A549 (cell line): ENCODE measurements at regions not wholly inside any gene's neighbourhood (a gene's known extent, or its start where the extent isn't known, plus 50 kb on each side); places are given as distances from the start of the nearest gene placed in this dataset.

Experiments
- ATAC-seq, 2 experiments: fragments of 200-7000 bp in 1 of 2; fragments of >200 bp in 1 of 2; cut with Nextera tagmentation in 1 of 2; cut with Tn5 transposase in 1 of 2; 3 replicates each; pipeline versions ENCODE4 v1.8.0 to v1.9.1; 2018 to 2020; ENCODE audit warnings: mild to moderate bottlenecking in 1 of 2, moderate library complexity in 1 of 2
- CTCF ChIA-PET: fragments of 300-600 bp; sonication (Branson Sonifier 250); formaldehyde crosslinking; extraction: SDS; loops from one replicate; lab custom pipeline; 2021; ENCODE audit warnings: antibody characterized with exemption, inconsistent platforms; lab: Yijun Ruan, JAX
- POLR2A ChIA-PET: fragments of 350-600 bp; formaldehyde crosslinking; extraction: SDS; loops from one replicate; lab custom pipeline; 2021; ENCODE audit warnings: antibody characterized with exemption, inconsistent platforms; lab: Yijun Ruan, JAX
- DNase-seq, 2 experiments: peaks; one replicate each; pipeline versions ENCODE4 v3.0.0 to v3.0.0-alpha.2; 2011 to 2016; ENCODE audit warnings: low read depth in 1 of 2, low spot score in 1 of 2
- FAIRE-seq: peaks from 2 replicates; lab custom pipeline; 2011; peaks lifted over from hg19 to GRCh38; lab: Jason Lieb, UNC
- H3K27ac ChIP-seq, 2 experiments: fragments of >200 bp; sonication (Bioruptor Twin); formaldehyde crosslinking; 3 replicates each; pipeline ENCODE4 v1.5.1; 2016 to 2017
- H3K4me1 ChIP-seq: fragments of >200 bp; sonication (Bioruptor Twin); formaldehyde crosslinking; 3 replicates; pipeline ENCODE4 v1.6.1; 2016
- H3K4me2 ChIP-seq: fragments of >200 bp; sonication (Bioruptor Twin); formaldehyde crosslinking; 3 replicates; pipeline ENCODE4 v1.6.1; 2016
- H3K4me3 ChIP-seq: fragments of >200 bp; sonication (Bioruptor Twin); formaldehyde crosslinking; 3 replicates; pipeline ENCODE4 v1.5.1; 2016
- H3K9me3 ChIP-seq: fragments of >200 bp; sonication (Bioruptor Twin); formaldehyde crosslinking; 3 replicates; pipeline ENCODE4 v1.6.1; 2016
- CEBPB ChIP-seq, 2 experiments: fragments of >200 bp in 1 of 2; sonication (Bioruptor Twin) in 1 of 2; formaldehyde crosslinking in 1 of 2; IDR thresholded peaks; 2 replicates each; pipeline ENCODE4 v1.6.1; 2012 to 2016
- CHD2 ChIP-seq: fragments of 150-350 bp; IDR thresholded peaks from 2 replicates; pipeline ENCODE4 v1.6.1; 2014; ENCODE audit warnings: low read length; ENCODE audit not compliant: partially characterized antibody
- CHD4 ChIP-seq: fragments of 200-600 bp; sonication (generic); IDR thresholded peaks from 2 replicates; pipeline ENCODE4 v1.6.1; 2016; ENCODE audit warnings: antibody characterized with exemption, mild to moderate bottlenecking, borderline replicate concordance
- EHF ChIP-seq: fragments of 250-450 bp; sonication (Bioruptor Pico); IDR thresholded peaks from 2 replicates; pipeline ENCODE4 v1.5.0; 2020; ENCODE audit warnings: mild to moderate bottlenecking
- EHMT2 ChIP-seq: fragments of 200-600 bp; sonication (generic); IDR thresholded peaks from 2 replicates; pipeline ENCODE4 v1.6.1; 2016; ENCODE audit warnings: antibody characterized with exemption, low read depth, mild to moderate bottlenecking, moderate library complexity
- FOSB ChIP-seq: fragments of 250-450 bp; sonication (Bioruptor Pico); IDR thresholded peaks from 2 replicates; pipeline ENCODE4 v1.5.0; 2020; ENCODE audit warnings: mild to moderate bottlenecking, moderate library complexity
- FOSL2 ChIP-seq, 2 experiments: fragments of 450-650 bp in 1 of 2; fragments of >200 bp in 1 of 2; sonication (Bioruptor Twin) in 1 of 2; formaldehyde crosslinking; IDR thresholded peaks; 2 replicates each; pipeline versions ENCODE4 v1.5.0 to v1.6.1; 2016 to 2020; ENCODE audit warnings: mild to moderate bottlenecking in 1 of 2, moderate library complexity in 1 of 2
- HDAC2 ChIP-seq: fragments of 200-600 bp; sonication (generic); IDR thresholded peaks from 2 replicates; pipeline ENCODE4 v1.6.1; 2016
- HOXA7 ChIP-seq: fragments of 250-450 bp; sonication (Bioruptor Pico); IDR thresholded peaks from 2 replicates; pipeline ENCODE4 v1.5.0; 2020; ENCODE audit warnings: mild to moderate bottlenecking, moderate library complexity
- KDM5A ChIP-seq: fragments of 200-600 bp; sonication (generic); IDR thresholded peaks from 2 replicates; pipeline ENCODE4 v1.6.1; 2016; ENCODE audit warnings: antibody characterized with exemption, mild to moderate bottlenecking
- MYC ChIP-seq: IDR thresholded peaks from 2 replicates; pipeline ENCODE4 v1.6.1; 2012; ENCODE audit warnings: mild to moderate bottlenecking, inconsistent platforms, low read length, improper control_type of control experiment, borderline replicate concordance
- NPAS2 ChIP-seq: fragments of 250-450 bp; sonication (Bioruptor Pico); IDR thresholded peaks from 2 replicates; pipeline ENCODE4 v1.8.0; 2022; ENCODE audit warnings: mild to moderate bottlenecking, moderate library complexity, borderline replicate concordance
- NR3C1 ChIP-seq: fragments of >200 bp; sonication (Bioruptor Twin); formaldehyde crosslinking; IDR thresholded peaks from 3 replicates; pipeline ENCODE4 v1.6.1; 2017
- PHF8 ChIP-seq: fragments of 200-600 bp; sonication (generic); IDR thresholded peaks from 2 replicates; pipeline ENCODE4 v1.6.1; 2016; ENCODE audit warnings: low read depth, mild to moderate bottlenecking, antibody characterized with exemption, moderate library complexity, borderline replicate concordance
- RAD21 ChIP-seq, 2 experiments: fragments of >200 bp in 1 of 2; sonication (Bioruptor Twin) in 1 of 2; formaldehyde crosslinking in 1 of 2; IDR thresholded peaks in 1 of 2; conservative IDR thresholded peaks in 1 of 2; 2 replicates in 1 of 2; 3 replicates in 1 of 2; pipeline ENCODE4 v1.6.1; 2012 to 2018; ENCODE audit warnings: inconsistent platforms in 1 of 2
- RCOR1 ChIP-seq: fragments of 150-350 bp; IDR thresholded peaks from 2 replicates; pipeline ENCODE4 v1.6.1; 2014; ENCODE audit warnings: antibody characterized with exemption, low read length, low read depth
- RFX5 ChIP-seq: fragments of 450-650 bp; IDR thresholded peaks from 2 replicates; pipeline ENCODE4 v1.7.1; 2014; ENCODE audit warnings: antibody characterized with exemption, mild to moderate bottlenecking, moderate library complexity
- TFCP2L1 ChIP-seq: fragments of 250-450 bp; sonication (Bioruptor Pico); IDR thresholded peaks from 2 replicates; pipeline ENCODE4 v1.5.0; 2021; ENCODE audit warnings: mild to moderate bottlenecking
- ZC3H11A ChIP-seq: fragments of 450-650 bp; IDR thresholded peaks from 2 replicates; pipeline ENCODE4 v1.6.1; 2014; ENCODE audit warnings: antibody characterized with exemption, mild to moderate bottlenecking
- ZSCAN20 ChIP-seq: fragments of 250-450 bp; sonication (Bioruptor Pico); IDR thresholded peaks from 2 replicates; pipeline ENCODE4 v1.8.0; 2022; ENCODE audit warnings: mild to moderate bottlenecking, moderate library complexity
- WGBS: methylation state at CpG from one replicate; pipeline ENCODE4 v1.1.6; 2017; ENCODE audit errors: missing lambda C conversion rate; 5-methylcytosine and 5-hydroxymethylcytosine counted together
- TF ChIP-seq, protein P1 (sequence below): IDR thresholded peaks from 2 replicates; pipeline ENCODE4 v1.6.1; 2012
- TF ChIP-seq, protein P2 (sequence below): fragments of >200 bp; sonication (Bioruptor Twin); formaldehyde crosslinking; IDR thresholded peaks from 3 replicates; pipeline ENCODE4 v1.5.1; 2016
- TF ChIP-seq, protein P3 (sequence below): fragments of 250-450 bp; sonication (Bioruptor Pico); IDR thresholded peaks from 2 replicates; pipeline ENCODE4 v1.5.0; 2021; ENCODE audit warnings: mild to moderate bottlenecking, moderate library complexity, borderline replicate concordance
- TF ChIP-seq, protein P4 (sequence below): fragments of 150-350 bp; IDR thresholded peaks from 2 replicates; pipeline ENCODE4 v1.6.1; 2014; ENCODE audit warnings: low read depth, mild to moderate bottlenecking, low read length

DNA sequence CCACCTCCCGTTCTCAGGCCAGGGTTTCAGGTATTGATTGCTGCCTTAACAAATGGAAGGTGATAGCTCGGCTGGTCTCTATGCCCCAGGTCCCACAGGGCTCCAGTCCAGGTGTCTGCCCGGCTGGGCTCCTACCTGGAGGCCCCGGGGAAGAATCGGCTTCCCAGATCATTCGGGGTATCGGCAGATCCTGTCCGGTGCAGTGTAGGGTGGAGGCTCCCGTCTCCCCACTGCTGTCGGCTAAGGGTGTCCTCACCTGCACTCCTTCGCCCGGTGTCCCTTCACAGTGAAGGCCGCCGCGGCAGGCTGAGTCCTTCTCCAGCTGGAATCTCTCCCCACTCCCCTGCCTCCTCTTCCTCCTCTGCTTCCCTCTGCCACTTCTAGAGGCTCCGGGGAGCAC, 573.9 kb upstream of the SALL3 start:
- FAIRE-seq = no peak
- POLR2A ChIA-PET = no interaction called here

DNA sequence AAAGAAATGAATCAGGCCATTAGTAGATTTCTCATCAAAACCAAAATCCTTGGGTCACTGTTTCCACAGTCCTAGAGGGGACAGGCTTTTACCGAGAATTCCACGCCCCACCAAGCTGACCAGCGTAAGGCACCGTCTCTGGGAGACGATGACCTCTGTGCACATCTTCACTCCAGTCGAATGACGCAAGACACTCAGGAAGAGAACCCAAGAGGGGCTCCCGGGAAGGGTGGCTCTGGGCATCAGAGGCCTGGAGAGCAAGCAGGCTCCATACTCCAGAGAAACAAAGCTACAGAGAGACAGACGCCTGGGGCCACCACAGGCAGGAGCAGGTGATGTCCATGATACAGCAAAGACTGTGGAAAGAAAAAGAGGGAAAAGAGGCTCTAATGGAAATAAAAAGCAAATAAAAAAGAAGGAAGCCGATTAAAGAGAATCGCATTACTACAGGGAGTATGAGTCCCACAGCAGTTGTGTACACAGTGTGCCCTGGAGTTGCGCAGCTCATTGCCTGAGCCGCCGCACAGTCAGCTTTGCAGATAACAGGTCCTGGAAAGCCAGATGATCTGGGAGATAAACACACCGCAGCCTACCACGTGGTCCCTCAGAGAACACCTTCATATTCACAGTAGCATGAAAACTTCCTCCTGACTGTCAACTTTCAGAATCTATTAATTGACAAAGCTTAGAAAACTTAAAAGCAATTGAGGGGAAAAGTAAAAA, 572.7 kb upstream of the SALL3 start:
- no peak for DNase-seq
- H3K9me3 ChIP-seq = no peaks in the 10 kb centered on the region
- 41% methylated on average over 16 of the region's 16 CpGs for WGBS
- ChIA-PET POLR2A (no interaction called here), CTCF (no interaction called here)
- no peak for ATAC-seq
- no peak overlapping the region for H3K4me3 ChIP-seq
- H3K4me2 ChIP-seq = no peak overlapping the region
- TF ChIP-seq CHD2 = no peak
- no peak for TF ChIP-seq PHF8
- no peak for TF ChIP-seq KDM5A
- TF ChIP-seq TFCP2L1 = no peak
- TF ChIP-seq FOSB (CRISPR knock-in tag) = no peak
- TF ChIP-seq ZC3H11A = no peak
- no peak for TF ChIP-seq HDAC2
- TF ChIP-seq ZSCAN20 = no peak
- FAIRE-seq = no peak
- no peaks in the 10 kb centered on the region for H3K4me1 ChIP-seq
- no peak overlapping the region for H3K27ac ChIP-seq

More for the DNA sequence above, 573.9 kb upstream of the SALL3 start:
- ATAC-seq (no peak), DNase-seq (no peak)
- Histone ChIP-seq H3K4me3 (no peak overlapping the region), H3K27ac (no peak overlapping the region), H3K4me1 (no peaks in the 10 kb centered on the region), H3K9me3 (no peaks in the 10 kb centered on the region), H3K4me2 (no peak overlapping the region)
- WGBS = 70% methylated on average over 13 of the region's 16 CpGs
- CTCF ChIA-PET = no interaction called here
- TF ChIP-seq HOXA7 (no peak), NPAS2 (CRISPR knock-in tag) (no peak), RFX5 (no peak), FOSL2 (IDR thresholded peaks at IDR 0.05) (no peak), FOSL2 (CRISPR knock-in tag; IDR thresholded peaks at IDR 0.05) (no peak)

DNA sequence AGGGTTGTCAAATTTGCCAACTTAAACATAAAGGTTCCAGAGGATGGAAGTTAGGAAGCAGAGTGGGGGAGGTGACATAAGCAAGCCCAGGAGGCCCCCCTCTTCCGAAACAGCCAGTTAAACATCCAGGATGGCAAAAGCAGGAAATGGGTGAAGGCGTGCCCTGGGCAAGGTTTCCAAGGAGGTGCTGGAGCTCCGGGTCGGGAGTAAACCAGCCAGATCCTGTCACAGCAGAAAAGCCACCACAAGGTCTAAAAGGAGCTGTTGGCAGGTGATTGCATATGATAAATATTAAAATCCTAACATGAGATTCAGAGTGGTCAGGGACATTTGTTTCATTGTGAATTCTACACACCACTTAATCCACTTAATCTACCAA, 572.2 kb upstream of the SALL3 start:
- no peaks in the 10 kb centered on the region for H3K9me3 ChIP-seq
- 3% methylated on average over 4 of the region's 4 CpGs for WGBS
- FAIRE-seq = no peak
- CTCF ChIA-PET = no interaction called here
- no peak overlapping the region for H3K4me3 ChIP-seq
- no peak overlapping the region for H3K4me2 ChIP-seq
- no peak for ATAC-seq
- TF ChIP-seq EHMT2 = no peak
- TF ChIP-seq RAD21 (conservative IDR thresholded peaks at IDR 0.05 in 1 of 2, IDR thresholded peaks at IDR 0.05 in 1 of 2) = no peak
- TF ChIP-seq, protein P1, sequence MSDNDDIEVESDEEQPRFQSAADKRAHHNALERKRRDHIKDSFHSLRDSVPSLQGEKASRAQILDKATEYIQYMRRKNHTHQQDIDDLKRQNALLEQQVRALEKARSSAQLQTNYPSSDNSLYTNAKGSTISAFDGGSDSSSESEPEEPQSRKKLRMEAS = no peak
- TF ChIP-seq FOSL2 (IDR thresholded peaks at IDR 0.05) = no peak
- no peak for TF ChIP-seq FOSL2 (CRISPR knock-in tag; IDR thresholded peaks at IDR 0.05)
- TF ChIP-seq, all 56 proteins: peak for 0
- no peaks in the 10 kb centered on the region for H3K4me1 ChIP-seq
- no peak overlapping the region for H3K27ac ChIP-seq
- POLR2A ChIA-PET = no interaction called here
- DNase-seq = no peak

DNA sequence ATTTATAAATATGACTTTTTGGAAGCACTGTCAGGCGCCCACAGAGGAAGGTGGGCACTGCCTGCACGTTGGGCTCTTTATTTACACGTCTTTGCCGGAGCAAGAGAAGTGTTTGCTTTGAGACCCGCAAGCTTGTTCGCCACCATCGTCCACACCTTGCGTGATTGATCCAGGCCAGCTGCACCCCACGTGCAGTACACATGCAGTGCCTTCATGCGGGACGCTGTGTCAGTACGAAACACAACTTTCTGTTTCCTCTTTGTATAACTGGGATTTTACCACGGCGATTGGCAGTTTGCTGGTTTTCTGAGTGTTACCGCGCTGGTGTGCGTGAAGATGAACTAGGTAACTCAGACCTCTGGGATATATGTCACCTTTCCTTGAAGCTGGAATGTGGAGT, 571.0 kb upstream of the SALL3 start:
- 60% methylated on average over 15 of the region's 17 CpGs for WGBS
- Histone ChIP-seq H3K4me1 (no peaks in the 10 kb centered on the region), H3K4me2 (no peak overlapping the region), H3K27ac (no peak overlapping the region), H3K4me3 (no peak overlapping the region), H3K9me3 (no peaks in the 10 kb centered on the region)
- ChIA-PET CTCF (no interaction called here), POLR2A (no interaction called here)
- FAIRE-seq (no peak), ATAC-seq (no peak), DNase-seq (no peak)
- TF ChIP-seq NPAS2 (CRISPR knock-in tag) = no peak
- TF ChIP-seq, protein P2, sequence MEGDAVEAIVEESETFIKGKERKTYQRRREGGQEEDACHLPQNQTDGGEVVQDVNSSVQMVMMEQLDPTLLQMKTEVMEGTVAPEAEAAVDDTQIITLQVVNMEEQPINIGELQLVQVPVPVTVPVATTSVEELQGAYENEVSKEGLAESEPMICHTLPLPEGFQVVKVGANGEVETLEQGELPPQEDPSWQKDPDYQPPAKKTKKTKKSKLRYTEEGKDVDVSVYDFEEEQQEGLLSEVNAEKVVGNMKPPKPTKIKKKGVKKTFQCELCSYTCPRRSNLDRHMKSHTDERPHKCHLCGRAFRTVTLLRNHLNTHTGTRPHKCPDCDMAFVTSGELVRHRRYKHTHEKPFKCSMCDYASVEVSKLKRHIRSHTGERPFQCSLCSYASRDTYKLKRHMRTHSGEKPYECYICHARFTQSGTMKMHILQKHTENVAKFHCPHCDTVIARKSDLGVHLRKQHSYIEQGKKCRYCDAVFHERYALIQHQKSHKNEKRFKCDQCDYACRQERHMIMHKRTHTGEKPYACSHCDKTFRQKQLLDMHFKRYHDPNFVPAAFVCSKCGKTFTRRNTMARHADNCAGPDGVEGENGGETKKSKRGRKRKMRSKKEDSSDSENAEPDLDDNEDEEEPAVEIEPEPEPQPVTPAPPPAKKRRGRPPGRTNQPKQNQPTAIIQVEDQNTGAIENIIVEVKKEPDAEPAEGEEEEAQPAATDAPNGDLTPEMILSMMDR = no peak
- TF ChIP-seq ZSCAN20 = no peak
- TF ChIP-seq, protein P3, sequence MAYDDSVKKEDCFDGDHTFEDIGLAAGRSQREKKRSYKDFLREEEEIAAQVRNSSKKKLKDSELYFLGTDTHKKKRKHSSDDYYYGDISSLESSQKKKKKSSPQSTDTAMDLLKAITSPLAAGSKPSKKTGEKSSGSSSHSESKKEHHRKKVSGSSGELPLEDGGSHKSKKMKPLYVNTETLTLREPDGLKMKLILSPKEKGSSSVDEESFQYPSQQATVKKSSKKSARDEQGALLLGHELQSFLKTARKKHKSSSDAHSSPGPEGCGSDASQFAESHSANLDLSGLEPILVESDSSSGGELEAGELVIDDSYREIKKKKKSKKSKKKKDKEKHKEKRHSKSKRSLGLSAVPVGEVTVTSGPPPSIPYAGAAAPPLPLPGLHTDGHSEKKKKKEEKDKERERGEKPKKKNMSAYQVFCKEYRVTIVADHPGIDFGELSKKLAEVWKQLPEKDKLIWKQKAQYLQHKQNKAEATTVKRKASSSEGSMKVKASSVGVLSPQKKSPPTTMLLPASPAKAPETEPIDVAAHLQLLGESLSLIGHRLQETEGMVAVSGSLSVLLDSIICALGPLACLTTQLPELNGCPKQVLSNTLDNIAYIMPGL (CRISPR knock-in tag) = no peak
- no peak for TF ChIP-seq EHF (CRISPR knock-in tag)
- no peak for TF ChIP-seq MYC
- TF ChIP-seq CHD4 = no peak
- no peak for TF ChIP-seq RCOR1
- TF ChIP-seq, protein P4, sequence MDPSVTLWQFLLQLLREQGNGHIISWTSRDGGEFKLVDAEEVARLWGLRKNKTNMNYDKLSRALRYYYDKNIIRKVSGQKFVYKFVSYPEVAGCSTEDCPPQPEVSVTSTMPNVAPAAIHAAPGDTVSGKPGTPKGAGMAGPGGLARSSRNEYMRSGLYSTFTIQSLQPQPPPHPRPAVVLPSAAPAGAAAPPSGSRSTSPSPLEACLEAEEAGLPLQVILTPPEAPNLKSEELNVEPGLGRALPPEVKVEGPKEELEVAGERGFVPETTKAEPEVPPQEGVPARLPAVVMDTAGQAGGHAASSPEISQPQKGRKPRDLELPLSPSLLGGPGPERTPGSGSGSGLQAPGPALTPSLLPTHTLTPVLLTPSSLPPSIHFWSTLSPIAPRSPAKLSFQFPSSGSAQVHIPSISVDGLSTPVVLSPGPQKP = no peak
- no peak for TF ChIP-seq CEBPB (IDR thresholded peaks at IDR 0.05)
- TF ChIP-seq NR3C1 = no peak
- TF ChIP-seq ZC3H11A = no peak
